COLO829 (cell line): ENCODE measurements at regions not wholly inside any gene's neighbourhood (a gene's known extent, or its start where the extent isn't known, plus 50 kb on each side); places are given as distances from the start of the nearest gene placed in this dataset.
A peak's percentile ranks its signal among the peaks of the same experiment; 100 is the strongest.

Experiments
- DNase-seq: peaks from one replicate; pipeline ENCODE4 v3.0.0; 2012; ENCODE audit warnings: low spot score

DNA sequence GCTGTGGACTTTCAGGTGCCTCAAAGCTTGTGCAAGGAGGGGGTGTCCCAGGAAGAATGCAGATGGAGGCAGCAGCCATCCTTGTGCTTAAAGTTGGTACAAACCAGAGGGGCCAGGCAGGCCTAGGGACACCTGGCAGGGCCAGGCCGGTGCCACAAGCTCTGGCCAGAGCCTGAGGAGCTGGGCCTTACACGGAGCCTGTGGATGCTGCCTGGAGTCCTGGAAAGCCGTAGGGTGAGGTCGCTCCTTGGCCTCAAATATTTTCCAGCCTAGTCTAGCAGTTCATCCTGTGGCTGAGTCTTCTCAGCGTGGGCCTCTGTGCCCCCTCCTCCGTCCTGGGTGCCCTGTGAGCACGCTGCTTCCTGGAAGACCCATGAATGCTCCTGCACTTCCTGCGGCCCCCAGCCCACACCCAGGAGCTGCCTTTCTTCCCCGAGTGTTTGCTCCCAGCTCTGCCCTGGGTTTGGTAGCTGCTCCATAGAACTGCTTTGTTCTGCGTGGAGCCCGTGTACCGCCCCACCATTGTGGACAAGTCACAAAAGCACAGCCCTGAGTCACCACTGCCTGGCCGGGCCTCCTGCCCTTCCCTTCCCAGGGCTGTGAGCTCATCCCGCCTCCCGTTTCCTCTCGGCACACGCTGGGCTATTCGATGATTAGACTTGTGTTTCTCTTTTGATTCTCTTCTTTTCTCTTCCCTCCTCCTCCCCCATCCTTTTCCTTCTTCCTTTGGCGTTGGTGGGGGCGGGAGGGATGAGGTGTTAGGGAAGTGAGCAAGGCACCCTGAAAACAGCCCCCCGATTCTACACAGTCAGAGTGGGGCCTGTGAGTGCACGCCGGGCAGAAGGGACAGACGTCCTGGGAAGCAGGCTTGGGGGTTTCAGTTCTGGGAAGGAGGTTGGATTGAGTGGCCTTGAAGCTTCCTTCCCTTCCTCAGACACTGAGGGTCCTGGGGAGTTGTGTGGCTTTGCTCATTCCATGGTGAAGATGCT, 73.2 kb upstream of the SHH start:
- peak; percentile 18 for DNase-seq

DNA sequence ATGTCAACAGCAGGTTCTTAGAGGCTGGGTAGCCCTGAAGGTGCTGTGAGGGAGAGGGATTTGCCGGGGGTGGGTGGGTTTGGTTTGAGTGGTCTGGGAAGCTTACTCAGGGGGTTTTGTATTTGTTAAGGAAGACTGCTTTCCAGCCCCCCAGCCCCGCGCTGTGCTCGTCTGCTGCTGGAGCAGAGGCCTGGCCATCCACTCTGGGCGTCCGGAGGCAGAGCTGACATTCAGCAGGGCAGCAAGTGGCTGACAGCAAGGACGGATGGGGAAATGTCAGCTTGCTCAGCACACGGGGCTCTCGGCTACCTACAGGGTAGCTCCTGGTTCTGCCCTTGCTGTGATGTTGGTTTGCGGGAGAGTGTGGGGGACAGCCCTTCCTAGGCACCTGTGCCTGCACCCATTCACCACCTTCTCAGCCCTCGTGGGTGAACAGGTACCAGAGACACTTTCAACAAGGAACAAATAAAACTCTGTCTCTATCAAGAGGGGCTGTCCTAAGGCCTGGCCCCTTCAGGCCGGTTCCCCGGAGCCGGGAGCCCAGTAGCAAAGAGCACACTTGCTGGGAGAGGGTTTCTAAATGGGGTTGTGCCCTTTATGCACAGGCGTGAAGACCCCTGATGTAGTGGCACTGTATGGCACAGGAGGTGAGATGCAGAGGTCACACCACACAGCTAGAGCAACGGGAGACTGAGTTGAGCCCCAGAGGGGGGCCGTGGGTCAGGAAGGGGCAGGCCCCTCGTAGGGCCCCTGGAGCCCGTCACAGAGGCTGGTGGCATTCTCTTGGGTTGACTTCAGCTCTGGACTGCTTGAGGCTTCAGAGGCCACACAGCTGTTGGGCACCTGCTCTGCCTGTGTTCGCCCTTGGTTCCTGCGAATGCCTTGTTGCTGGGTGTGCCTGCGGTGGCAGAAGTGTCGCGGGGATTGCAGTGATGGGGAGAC, 72.2 kb upstream of the SHH start:
- DNase-seq, result no peak

DNA sequence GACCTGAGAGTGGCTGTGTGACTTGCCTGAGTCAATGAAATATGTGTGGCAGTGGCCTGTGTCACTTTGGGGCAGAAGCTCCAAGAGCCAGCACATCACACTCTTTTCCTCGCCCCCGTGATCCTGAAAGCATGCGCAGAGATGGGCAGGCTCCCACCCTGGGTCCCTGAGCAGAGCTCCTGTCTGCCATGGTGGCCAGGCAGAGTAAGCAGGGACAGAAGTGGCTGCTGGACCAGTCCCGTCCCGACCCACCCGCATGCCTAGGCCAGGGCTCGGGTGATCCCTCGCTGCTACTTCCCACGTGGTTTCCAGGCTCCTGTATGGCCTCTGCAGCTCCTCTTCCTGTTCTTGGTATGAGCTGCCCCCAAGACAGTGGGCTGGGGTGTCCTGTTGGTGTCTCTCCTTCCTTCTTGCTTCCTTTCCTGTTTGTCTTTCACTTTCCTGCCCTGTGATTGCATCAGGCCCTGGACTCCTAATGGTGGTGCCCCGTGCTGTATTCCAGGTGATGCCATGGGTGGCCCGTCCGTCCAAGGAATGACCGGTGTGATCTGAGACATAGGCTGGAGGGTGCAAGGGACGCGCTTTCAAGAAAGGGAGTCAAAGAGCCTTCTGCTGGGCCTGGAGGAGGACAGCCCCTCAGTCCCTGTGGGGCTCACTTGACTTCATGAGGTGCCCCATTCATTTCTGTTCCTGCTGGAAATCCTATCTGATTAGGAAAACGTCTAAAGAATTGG, 71.4 kb upstream of the SHH start:
- DNase-seq, result no peak

DNA sequence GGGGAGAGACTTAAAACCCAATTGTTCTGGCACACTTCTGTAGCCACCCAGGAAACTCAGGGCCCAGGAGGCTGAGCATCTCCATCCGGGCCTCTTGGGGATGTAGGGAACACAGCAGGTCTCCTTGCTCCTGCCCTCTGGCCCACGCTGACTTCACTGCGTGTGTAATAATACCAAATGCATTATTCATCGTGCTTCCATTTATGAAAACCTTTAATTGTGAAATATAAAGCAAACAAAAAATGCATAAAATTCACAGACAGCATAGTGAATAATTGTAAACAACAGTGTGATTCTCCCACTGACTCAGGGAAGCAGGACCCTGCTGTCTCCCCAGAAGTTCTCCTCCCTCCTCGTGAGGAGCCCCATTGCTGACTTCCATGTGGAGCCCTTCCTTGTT, 70.3 kb upstream of the SHH start:
- DNase-seq, result no peak

DNA sequence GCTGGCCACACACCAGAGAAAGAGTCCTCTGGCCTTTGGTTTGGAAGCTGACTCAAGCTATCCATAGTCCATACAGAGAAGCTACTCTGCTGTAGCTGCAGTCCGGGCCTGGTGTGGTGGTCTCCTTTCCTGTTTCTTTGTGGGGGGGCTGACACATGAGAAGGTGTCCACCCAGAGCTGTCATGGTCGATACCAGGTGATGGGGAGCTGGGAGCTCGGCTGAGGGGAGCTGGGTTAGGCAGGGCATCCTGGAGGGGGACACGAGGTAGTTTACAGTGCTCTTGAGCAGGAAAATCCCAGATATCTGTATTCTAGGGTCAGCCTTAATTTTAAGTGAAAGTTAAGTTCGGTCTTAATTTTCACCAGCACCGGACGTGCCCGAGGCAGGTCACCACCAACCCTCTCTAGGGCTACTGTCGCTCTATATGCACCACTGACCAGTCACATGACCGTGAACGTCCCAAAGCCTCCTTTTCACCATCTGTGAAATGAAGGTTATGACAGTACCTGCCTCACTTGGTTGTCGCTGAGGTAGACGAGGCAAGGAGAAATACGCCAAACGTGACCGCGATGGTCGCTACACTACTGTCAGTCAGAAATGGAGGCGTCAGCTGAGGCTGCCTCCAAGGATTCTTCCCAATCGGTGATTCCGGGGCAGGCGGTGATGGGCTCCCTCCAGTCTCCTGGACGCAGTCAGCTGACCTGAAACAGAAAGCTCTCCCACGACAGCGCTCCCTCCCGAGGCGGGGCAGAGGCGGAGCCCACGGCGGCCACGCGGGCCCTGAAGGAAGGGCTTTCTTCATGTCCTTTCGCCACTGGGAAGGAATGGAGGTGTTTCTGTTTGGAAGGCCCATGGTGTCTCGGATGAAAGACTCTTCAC, 69.4 kb upstream of the SHH start:
- no peak for DNase-seq

GRCh38 chr7:155880721-155881120, 68.5 kb upstream of the SHH start:
- no peak for DNase-seq

- no peak for DNase-seq
Observed at GRCh38 chr7:155879592-155879991, 67.3 kb upstream of the SHH start.

- no peak for DNase-seq
Observed at GRCh38 chr7:155878674-155879073, 66.4 kb upstream of the SHH start.

- DNase-seq, result no peak
Observed at GRCh38 chr7:155878250-155878649, 66.0 kb upstream of the SHH start.

- DNase-seq, result no peak
Observed at GRCh38 chr7:155877167-155877566, 64.9 kb upstream of the SHH start.

- no peak for DNase-seq
Observed at GRCh38 chr7:155874411-155874810, 62.1 kb upstream of the SHH start.

DNA sequence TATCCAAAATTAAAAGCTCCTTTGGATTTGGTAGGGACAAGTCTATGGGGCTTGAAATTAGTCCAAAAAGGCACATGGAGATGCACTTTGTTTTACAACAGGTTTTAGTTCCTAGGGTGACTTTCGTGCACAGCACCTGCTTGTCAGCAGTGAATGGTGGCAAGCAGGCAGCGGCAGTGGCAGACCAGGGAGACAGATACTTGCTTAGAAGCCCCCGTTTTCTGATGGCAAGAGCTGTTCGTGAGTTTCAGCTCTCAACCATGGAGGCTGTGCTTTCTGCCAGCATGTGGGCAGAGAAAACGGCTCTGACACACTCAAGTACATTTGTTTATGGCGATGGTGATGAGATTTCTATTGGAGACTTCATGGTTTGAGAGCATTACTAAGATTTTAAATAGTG, 61.7 kb upstream of the SHH start:
- no peak for DNase-seq

- DNase-seq, result no peak
Observed at GRCh38 chr7:155872678-155873369, 60.6 kb upstream of the SHH start.

GRCh38 chr7:155871211-155871610, 58.9 kb upstream of the SHH start:
- no peak for DNase-seq

GRCh38 chr7:155870334-155871180, 58.3 kb upstream of the SHH start:
- DNase-seq, result no peak

GRCh38 chr7:155869784-155870076, 57.5 kb upstream of the SHH start:
- DNase-seq, result no peak

DNA sequence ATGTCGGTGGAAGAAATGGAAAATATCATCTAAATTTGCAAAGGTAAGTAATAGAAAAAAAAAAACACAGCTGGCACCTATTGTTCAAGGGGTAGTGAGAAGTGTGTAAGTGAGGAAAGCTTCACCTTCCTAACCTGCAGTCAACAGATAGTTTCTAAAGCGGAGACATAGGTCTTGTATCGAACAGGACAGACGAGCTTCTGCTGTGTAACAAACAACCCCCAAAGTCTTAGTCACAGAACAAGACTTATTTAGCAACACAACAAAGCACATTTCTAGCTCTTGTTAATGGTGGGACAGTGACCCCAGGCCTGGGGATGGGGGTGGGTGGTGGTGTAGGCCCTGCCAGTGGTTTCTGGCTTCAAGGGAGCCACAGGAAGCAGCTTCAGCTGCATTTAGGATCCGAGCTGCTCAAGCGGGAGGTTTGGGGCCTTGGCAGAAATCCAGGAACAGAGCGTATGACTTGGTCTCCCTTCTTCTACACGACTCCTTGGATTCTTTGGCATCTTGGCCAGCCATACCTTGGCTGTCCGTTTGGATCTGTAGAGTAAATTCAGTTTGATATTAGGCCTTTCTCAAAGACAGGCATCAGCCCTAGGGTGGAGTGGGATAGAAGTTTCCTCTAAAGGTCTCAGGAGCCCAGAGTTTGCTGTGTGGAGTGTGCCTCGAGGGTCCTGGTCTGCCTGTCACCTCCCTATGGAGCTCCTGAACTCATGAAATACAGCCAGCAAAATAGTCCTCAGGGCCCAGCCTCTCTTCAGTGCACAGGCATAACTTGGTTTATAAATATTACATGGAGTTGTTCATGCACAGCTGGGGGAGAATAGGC, 56.9 kb upstream of the SHH start:
- DNase-seq, result no peak

DNA sequence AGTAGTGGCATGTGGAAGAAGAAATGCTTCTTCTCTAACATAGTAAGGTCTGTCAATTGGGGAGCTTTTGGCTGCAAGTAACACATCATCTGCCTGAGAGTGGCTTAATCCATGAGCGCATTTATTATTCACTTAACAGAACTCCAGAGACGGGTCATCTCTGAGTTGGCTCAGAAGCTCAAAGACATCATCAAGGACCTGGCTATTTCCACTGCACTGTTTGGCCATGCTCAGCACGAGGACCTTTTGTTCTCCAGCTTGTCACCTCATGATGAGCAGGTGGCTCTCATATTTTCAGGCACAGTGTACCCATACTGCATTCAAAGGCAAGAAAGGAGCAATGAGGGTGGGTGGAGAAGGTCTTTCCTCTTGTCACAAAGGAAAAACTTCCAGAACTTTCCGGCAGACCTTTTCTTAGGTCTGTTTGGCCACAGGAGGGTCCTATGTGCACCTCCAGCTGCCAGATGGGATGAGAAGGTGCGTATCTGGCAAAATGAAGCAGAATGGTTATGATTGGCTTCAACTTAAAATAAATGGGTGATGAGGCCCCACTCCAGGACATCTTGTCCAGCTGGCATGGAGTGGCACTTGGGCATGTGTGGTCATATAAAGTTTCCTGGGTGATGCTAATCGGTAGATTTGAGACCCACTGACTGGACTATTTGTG, 55.6 kb upstream of the SHH start:
- DNase-seq, result no peak
